Left lung (tissue), 4 donors: ENCODE measurements at regions not wholly inside any gene's neighbourhood (a gene's known extent, or its start where the extent isn't known, plus 50 kb on each side); places are given as distances from the start of the nearest gene placed in this dataset.
"Not testable (repeated sequence)": the region's sequence is repeated elsewhere in the genome, so short reads cannot be mapped to it uniquely, and the experiment has no call there.

Source experiments
- ATAC-seq: fragments of 200-7000 bp; cut with Tn5 transposase; one replicate; pipeline ENCODE4 v1.9.1; 2020; ENCODE audit warnings: moderate library complexity
- DNase-seq, 4 donors: peaks; one replicate each; pipeline ENCODE4 v3.0.0-alpha.2; 2013 to 2020
- H3K27ac ChIP-seq, 2 donors: fragments of 200-600 bp; sonication (generic) in 1 of 2; one replicate each; pipeline versions ENCODE4 v1.5.0 to v1.8.0; 2020 to 2021
- H3K27me3 ChIP-seq, 2 donors: fragments of 200-600 bp; sonication (generic) in 1 of 2; one replicate each; pipeline versions ENCODE4 v1.5.0 to v1.8.0; 2020 to 2021
- H3K36me3 ChIP-seq, 2 donors: fragments of 200-600 bp; sonication (generic) in 1 of 2; one replicate each; pipeline versions ENCODE4 v1.5.0 to v1.8.0; 2020 to 2021
- H3K4me1 ChIP-seq, 2 donors: fragments of 200-600 bp; one replicate each; pipeline ENCODE4 v1.8.0; 2021
- H3K4me3 ChIP-seq, 2 donors: fragments of 200-600 bp; sonication (generic) in 1 of 2; one replicate each; pipeline versions ENCODE4 v1.5.0 to v1.8.0; 2020 to 2021; ENCODE audit warnings: mild to moderate bottlenecking in 1 of 2
- H3K9me3 ChIP-seq, 2 donors: fragments of 200-600 bp; sonication (generic) in 1 of 2; one replicate each; pipeline versions ENCODE4 v1.5.0 to v1.8.0; 2020 to 2021
- CTCF ChIP-seq, 2 donors: fragments of 200-600 bp; sonication (generic) in 1 of 2; IDR thresholded peaks; one replicate each; pipeline versions ENCODE4 v1.5.0 to v1.8.0; 2021; ENCODE audit warnings: antibody characterized with exemption in 2 of 2
- intact Hi-C, 2 donors: fragments of 100-400 bp; cut with DNase I; formaldehyde crosslinking; loops; one replicate each; pipeline versions ENCODE4 v1.11.2 to v1.14.2; 2022
- donor health status: DM: no; HTN: yes; CAD: no.
- donor health status: DM: no; HTN: no; CAD: no.

- ATAC-seq (no peak), DNase-seq (no peak)
- Histone ChIP-seq H3K27ac (no peak overlapping the region), H3K4me1 (no peaks in the 10 kb centered on the region), H3K36me3 (no peaks in the 10 kb centered on the region), H3K9me3 (peaks cover 0 to 6% of the 10 kb centered on the region in 2 donors), H3K4me3 (no peak overlapping the region), H3K27me3 (no peaks in the 10 kb centered on the region)
- intact Hi-C loops = no loop called here
- TF ChIP-seq CTCF (IDR thresholded peaks at IDR 0.05) = no peak
Measured at GRCh38 chr5:106639488-106639887, 1031.2 kb downstream of the EFNA5 start.

- Histone ChIP-seq H3K4me1 (no peaks in the 10 kb centered on the region), H3K27me3 (no peaks in the 10 kb centered on the region), H3K27ac (no peak overlapping the region), H3K4me3 (no peak overlapping the region), H3K36me3 (no peaks in the 10 kb centered on the region), H3K9me3 (peaks cover 0 to 6% of the 10 kb centered on the region in 2 donors)
- DNase-seq (no peak), ATAC-seq (no peak)
- intact Hi-C loops = no loop called here
- no peak for TF ChIP-seq CTCF (IDR thresholded peaks at IDR 0.05)
Measured at GRCh38 chr5:106637275-106637674, 1033.5 kb downstream of the EFNA5 start.

- no peak for ATAC-seq
- no peak for TF ChIP-seq CTCF (IDR thresholded peaks at IDR 0.05)
- peaks cover 0 to 6% of the 10 kb centered on the region in 2 donors for H3K9me3 ChIP-seq
Measured at GRCh38 chr5:106634375-106634774, 1036.4 kb downstream of the EFNA5 start.

GRCh38 chr5:106633825-106634224, 1036.9 kb downstream of the EFNA5 start:
- peaks cover 0 to 2% of the 10 kb centered on the region in 2 donors for H3K9me3 ChIP-seq
- no peaks in the 10 kb centered on the region for H3K4me1 ChIP-seq
- no peak overlapping the region for H3K27ac ChIP-seq
- H3K27me3 ChIP-seq = no peaks in the 10 kb centered on the region
- TF ChIP-seq CTCF (IDR thresholded peaks at IDR 0.05) = no peak
- no peak overlapping the region for H3K4me3 ChIP-seq
- ATAC-seq (no peak), DNase-seq (no peak)
- H3K36me3 ChIP-seq = no peaks in the 10 kb centered on the region
- intact Hi-C loops = no loop called here

More at GRCh38 chr5:106634375-106634774, 1036.4 kb downstream of the EFNA5 start:
- intact Hi-C loops = no loop called here
- Histone ChIP-seq H3K4me3 (no peak overlapping the region), H3K27me3 (no peaks in the 10 kb centered on the region), H3K36me3 (no peaks in the 10 kb centered on the region), H3K27ac (no peak overlapping the region), H3K4me1 (no peaks in the 10 kb centered on the region)
- DNase-seq = no peak

GRCh38 chr5:106628456-106628855, 1042.3 kb downstream of the EFNA5 start:
- H3K4me1 ChIP-seq, intact Hi-C loops, H3K36me3 ChIP-seq, ATAC-seq, H3K9me3 ChIP-seq, H3K27me3 ChIP-seq, H3K4me3 ChIP-seq, DNase-seq, H3K27ac ChIP-seq: not testable (repeated sequence)

GRCh38 chr5:106610041-106610440, 1060.7 kb downstream of the EFNA5 start:
- DNase-seq (no peak), ATAC-seq (no peak)
- Histone ChIP-seq H3K4me1 (no peaks in the 10 kb centered on the region), H3K9me3 (no peaks in the 10 kb centered on the region), H3K27ac (no peak overlapping the region), H3K4me3 (no peak overlapping the region), H3K27me3 (no peaks in the 10 kb centered on the region), H3K36me3 (no peaks in the 10 kb centered on the region)
- intact Hi-C loops = no loop called here
- TF ChIP-seq CTCF (IDR thresholded peaks at IDR 0.05) = no peak
